ENCODE measurements at regions not wholly inside any gene's neighbourhood (a gene's known extent, or its start where the extent isn't known, plus 50 kb on each side); places are given as distances from the start of the nearest gene placed in this dataset.

DNA sequence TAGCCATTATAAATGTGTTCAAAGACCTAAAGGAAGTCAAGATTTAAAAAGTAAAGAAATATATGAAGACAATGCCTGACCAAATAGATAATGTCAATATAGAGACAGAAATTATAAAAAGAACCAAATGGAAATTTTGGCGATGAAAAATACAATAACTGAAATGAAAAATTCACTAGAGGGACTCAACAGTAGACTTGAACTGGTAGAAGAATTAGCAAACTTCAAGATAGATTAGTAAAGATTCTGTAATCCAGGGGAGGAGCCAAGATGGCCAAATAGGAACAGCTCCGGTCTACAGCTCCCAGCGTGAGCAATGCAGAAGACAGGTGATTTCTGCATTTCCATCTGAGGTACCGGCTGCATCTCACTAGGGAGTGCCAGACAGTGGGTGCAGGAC is 433.2 kb downstream of the HINT1 start:
- ATAC-seq (no peak), DNase-seq (ENCODE audit: low spot score) (no peak)

DNA sequence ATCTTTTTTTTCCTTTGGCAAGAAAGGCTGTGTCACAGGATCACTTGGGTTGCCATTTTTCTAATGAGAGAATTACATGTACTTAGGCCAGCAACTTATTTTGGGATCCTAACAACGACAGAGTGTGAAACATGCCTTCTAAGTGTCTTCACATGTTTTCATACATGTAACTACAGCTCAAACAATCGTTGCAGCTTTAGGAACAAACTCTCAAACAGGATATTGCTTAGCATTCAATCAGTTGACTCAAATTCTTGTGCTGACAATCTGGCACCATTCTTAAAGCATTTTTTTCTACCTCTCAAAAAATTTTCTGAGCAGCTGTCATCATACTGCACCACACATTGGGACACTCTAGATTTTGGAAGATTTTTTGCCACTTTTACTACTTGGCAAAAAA is 435.5 kb downstream of the HINT1 start:
- ATAC-seq, result no peak
- no peak for DNase-seq (ENCODE audit: low spot score)

DNA sequence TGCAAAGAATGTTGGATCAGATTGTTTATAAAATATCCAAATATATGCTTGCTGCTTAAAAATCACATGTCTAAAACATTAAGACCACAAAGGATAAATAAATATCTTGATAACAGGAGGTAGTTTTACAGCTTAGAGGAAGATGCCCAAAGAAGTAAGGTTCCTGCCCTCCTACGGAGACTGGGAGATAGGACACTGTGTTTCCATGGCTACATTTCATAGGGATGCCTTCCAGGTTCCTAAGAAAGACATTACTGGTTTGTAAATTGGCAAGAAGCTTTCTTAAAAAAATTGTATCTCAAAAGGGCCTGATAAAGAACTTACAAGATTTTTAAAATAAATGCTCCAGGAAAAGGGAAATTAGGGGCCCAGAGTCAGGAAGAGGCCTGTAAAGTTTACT is 437.2 kb downstream of the HINT1 start:
- no peak for ATAC-seq
- DNase-seq (ENCODE audit: low spot score), result no peak

GRCh38 chr5:130724658-130725057 is 440.4 kb downstream of the HINT1 start:
- no peak for ATAC-seq
- DNase-seq (ENCODE audit: low spot score), result no peak

GRCh38 chr5:130720355-130720754 is 444.7 kb downstream of the HINT1 start:
- DNase-seq (ENCODE audit: low spot score) (no peak), ATAC-seq (peak; percentile 76)

- DNase-seq (ENCODE audit: low spot score) (no peak), ATAC-seq (no peak)
Measured at GRCh38 chr5:130715541-130715940, 449.5 kb downstream of the HINT1 start.

- ATAC-seq (no peak), DNase-seq (ENCODE audit: low spot score) (no peak)
Measured at GRCh38 chr5:130714200-130714599, 450.9 kb downstream of the HINT1 start.

DNA sequence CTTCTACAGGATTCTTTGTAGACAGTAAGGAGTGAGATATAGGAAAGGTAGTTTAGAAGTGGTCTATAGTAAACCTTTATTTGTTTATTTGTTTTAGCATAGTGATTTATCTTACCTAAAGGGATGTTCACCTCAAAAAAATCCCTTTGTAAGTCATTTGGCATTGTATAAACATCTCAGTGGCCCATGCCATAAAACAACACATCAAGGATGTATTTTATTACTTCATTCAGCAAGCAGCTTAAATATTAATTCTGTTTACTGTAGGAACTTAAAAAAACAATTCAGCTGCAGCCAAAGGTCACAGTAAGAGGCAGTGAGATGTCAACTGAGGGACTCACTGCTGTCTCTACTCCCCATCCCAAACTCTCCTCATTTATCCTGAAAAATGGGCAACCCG is 452.7 kb downstream of the HINT1 start:
- ATAC-seq (no peak), DNase-seq (ENCODE audit: low spot score) (no peak)

DNA sequence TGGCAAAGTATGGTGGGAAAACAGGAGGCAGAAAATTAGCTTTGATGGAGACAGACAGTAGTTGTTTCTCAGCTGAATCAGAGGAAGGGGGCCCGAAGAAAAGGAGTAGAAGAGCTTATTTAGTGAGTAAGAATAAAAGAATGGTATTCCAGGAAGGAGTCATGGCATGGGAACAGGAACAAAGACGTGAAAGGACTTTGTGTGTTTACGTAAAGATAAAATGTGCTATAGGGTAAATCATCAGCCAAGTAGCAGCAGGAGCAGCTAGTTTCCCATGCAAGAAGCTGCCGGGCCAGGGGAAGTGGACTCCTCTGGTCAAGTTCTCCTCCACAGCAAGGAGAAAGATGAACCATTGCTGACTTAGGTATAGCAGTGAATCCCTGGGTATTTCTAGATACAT is 454.5 kb downstream of the HINT1 start:
- DNase-seq (ENCODE audit: low spot score) (no peak), ATAC-seq (no peak)

GRCh38 chr5:130708754-130709153 is 456.3 kb downstream of the HINT1 start:
- no peak for ATAC-seq
- DNase-seq (ENCODE audit: low spot score), result no peak

DNA sequence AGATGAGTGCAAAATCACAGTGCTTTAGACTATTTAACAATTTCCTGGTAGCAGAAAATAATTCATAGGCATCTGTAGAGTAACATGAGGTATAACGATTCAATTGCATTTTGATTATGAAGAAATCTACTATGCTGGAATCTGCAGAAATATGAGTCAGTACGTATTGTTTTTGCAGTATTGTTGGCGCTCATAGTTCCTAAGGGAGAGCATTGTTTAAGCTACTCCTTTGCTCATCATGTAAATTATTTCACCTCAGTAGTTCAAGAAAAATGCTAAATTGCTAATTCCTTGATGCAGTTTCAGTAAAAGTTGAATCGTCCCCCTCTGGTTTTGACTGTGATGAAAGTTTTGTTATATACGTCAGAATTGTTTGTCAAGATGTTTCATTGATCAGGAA is 458.4 kb downstream of the HINT1 start:
- no peak for DNase-seq (ENCODE audit: low spot score)
- ATAC-seq, result no peak

DNA sequence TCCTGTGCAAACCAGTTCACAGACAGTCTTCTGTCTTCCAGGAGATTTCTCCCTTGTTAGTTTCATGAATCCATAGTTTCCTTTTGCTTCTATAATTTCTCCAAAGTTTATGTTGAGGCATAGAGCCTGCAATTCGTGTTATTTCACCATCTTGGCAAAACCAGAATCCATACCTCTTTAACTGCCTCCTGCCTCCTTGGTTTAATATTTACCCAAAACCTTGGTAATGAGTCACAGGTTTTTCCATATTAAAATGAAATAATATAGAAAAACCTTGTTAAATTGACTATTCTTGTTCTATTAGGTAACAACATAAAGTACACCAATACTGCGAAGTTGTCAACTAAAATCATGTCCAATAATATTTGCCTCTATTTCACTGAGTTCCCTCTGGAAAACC is 459.7 kb downstream of the HINT1 start:
- ATAC-seq (no peak), DNase-seq (ENCODE audit: low spot score) (no peak)

GRCh38 chr5:130693509-130693908 is 471.5 kb downstream of the HINT1 start:
- no peak for DNase-seq (ENCODE audit: low spot score)

GRCh38 chr5:130692770-130693169 is 472.3 kb downstream of the HINT1 start:
- DNase-seq (ENCODE audit: low spot score), result no peak
- ATAC-seq, result no peak

More at GRCh38 chr5:130693509-130693908, 471.5 kb downstream of the HINT1 start:
- no peak for ATAC-seq

DNA sequence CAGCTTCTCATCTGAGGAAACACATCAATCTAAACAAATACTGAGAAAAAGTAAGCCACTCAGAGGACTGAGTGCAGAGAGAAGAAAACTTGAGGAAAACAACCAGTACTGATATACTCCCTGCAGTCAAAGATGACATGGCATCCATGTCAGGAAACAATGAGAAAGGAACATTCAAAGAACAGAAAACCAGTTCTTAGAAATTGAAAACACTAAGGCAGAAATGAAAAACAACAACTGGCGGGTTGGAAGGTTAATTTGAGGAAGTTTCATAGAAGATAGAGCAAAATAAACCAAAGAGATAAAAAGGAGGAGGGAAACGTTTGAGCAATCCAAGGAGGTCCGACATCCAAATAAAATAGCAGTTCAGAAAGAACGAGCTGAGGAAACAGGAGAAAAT is 475.2 kb downstream of the HINT1 start:
- ATAC-seq, result no peak
- DNase-seq (ENCODE audit: low spot score), result no peak

- DNase-seq (ENCODE audit: low spot score) (no peak), ATAC-seq (no peak)
Measured at GRCh38 chr5:130687085-130687733, 477.8 kb downstream of the HINT1 start.

DNA sequence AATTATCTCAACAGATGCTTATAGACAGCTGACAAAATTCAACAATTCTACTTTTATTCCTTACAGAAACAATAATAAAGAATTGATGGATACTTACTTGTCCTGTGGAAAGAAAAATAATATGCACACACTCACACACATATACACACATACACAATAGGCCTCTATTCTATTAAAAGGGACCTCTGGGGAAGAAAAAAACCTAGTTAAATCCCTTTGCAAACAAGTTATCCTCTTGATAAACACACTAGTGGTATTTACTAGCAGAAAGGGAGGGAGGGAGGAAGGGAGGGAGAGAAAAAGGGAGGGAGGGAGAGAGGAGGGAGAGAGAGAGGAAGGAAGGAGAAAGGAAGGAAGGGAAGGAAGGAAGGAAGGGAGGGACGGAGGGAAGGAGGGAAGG is 486.4 kb downstream of the HINT1 start:
- no peak for ATAC-seq
- DNase-seq (ENCODE audit: low spot score), result no peak

DNA sequence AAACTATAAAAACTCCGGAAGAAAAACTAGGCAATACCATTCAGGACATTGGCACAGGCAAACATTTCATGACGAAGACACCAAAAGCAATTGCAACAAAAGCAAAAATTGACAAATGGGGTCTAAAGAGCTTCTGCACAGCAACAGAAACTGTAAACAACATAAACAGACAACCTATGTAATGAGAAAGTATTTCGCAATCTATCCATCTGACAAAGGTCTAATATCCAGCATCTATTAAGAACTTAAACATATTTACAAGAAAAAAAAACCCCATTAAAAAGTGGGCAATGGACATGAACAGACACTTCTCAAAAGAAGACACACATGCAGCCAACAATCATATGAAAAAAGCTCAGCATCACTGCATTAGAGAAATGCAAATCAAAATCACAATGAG is 498.6 kb downstream of the HINT1 start:
- DNase-seq (ENCODE audit: low spot score), result no peak
- no peak for ATAC-seq

DNA sequence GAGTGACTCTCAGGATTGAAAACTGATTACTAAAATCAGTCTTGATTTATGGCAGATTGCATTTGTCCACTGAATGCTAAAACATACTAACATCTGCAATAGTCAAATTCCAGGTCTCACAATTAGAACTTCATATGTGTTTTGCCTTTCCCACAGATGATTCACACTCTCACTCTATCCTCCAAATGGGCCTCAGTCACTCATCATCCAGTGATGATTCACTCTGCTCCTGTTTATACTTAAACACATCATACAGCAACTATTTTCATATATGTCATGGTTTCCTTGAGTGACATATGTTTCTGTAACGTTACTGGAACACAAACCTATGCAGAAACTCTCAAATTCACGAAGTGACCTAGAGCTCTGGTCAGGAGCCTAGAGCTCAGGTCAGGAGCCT is 512.9 kb downstream of the HINT1 start:
- no peak for DNase-seq (ENCODE audit: low spot score)
- no peak for ATAC-seq

DNA sequence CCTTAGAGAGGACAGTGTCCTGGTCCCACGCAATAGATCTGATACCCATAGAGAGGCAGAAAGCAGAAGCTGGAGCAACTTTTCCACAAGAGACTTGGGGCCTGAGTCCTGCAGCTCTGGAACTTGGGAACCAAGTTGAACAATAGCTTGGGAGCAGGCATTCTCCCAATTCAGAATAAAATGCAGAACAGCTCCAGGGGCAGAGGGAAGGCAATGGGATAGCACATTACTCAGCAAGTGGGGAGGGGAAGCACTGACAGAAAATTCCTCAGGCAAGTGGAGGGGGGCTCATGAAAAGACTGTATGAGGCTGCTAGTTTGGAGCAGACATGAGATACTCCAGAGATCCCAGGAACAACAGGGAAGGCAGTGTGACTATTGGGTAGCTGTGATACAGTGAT is 513.6 kb downstream of the HINT1 start:
- ATAC-seq (no peak), DNase-seq (ENCODE audit: low spot score) (no peak)

DNA sequence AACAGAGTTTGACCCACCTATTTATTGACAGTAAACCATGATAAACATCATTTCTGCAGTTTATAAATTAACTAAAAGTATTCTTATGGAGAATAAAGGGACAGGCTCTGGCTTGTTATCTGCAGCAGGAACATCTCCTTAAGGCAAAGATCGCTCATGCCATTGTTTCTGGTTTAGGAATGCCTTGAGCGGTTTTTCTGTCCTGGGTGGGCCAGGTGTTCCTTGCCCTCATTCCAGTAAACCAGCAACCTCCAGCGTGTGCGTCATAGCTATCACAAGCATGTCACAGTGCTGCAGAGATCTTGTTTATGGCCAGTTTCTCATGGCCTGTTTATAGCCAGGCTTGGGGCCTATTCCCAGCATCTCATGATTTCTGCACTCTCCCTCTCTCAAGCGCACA is 521.7 kb downstream of the HINT1 start:
- ATAC-seq, result no peak

DNA sequence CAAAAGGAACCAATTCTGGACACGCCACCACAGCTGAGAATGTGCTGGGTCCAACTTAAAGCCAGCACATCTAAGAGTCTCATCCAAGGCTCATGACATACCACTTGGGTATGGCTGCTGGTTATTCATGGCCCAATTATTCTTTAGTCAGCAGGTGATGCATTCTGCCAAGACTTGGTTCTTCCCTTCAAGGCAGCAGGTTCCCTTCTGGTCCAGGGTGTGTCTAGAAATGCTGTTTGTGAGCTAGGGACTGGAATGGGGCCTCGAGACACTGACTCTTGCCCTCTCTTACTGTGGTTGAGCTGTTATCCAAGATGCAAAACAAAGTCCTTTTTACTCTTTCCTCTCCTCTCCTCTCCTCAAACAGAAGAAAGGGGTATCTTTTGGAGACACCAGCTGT is 522.6 kb downstream of the HINT1 start:
- DNase-seq (ENCODE audit: low spot score) (no peak), ATAC-seq (no peak)

More for the DNA sequence above, 521.7 kb downstream of the HINT1 start:
- DNase-seq (ENCODE audit: low spot score), result no peak

DNA sequence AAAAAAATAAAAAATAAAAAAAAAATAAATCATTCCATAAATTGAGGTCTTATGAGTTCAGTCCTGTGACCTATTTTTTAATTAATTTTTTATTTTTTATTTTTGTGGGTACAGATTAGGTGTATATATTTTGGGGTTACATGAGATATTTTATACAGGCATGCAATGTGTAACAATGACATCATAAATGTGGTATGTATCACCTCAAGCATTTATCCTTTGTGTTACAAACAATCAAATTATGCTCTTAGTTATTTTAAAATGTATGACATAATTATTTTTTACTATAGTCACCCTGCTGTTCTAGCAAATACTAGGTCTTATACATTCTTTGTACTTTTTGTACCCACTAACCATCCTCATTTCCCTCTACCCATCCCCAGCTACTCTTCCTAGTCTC is 537.9 kb downstream of the HINT1 start:
- no peak for DNase-seq (ENCODE audit: low spot score)

GRCh38 chr5:130624805-130625204 is 540.3 kb downstream of the HINT1 start:
- no peak for DNase-seq (ENCODE audit: low spot score)
- ATAC-seq, result no peak

More for the DNA sequence above, 537.9 kb downstream of the HINT1 start:
- ATAC-seq, result no peak

Measured in left lobe of liver (tissue), 2 donors.